GM18505 (cell line): ENCODE measurements at regions not wholly inside any gene's neighbourhood (a gene's known extent, or its start where the extent isn't known, plus 50 kb on each side); places are given as distances from the start of the nearest gene placed in this dataset.

Experiments
- ATAC-seq: cut with Tn5 transposase; IDR thresholded peaks from one replicate; pipeline ENCODE4 v1.9.1; 2021; ENCODE audit not compliant: unreplicated experiment
- POLR2A ChIP-seq: IDR thresholded peaks from 4 replicates; pipeline ENCODE4 v1.6.1; 2011; ENCODE audit warnings: borderline replicate concordance; ENCODE audit not compliant: insufficient read depth, insufficient read length; ENCODE audit errors: extremely low read depth

GRCh38 chr15:58279106-58279505 lies 140.9 kb downstream of the AQP9 start:
- ATAC-seq = no peak

DNA sequence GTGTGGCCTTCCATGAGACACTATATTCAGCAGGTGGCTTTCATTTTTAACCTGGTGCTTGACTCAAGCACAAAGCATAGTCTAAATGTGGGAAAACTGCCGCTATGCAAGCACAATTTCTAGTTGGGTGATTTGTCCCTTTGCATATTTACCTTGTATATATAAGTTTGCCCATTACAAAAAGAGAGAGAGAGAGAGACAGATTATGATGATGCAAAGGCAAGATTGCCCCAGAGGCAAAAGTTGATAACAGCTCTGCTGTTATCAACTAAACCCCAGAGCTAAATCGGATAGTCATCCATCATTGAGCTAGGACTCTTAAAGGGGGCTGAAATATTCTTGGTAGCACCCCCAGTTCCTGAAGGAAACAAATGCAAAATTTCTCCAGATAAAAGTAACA lies 141.5 kb downstream of the AQP9 start:
- no peak for ATAC-seq
- TF ChIP-seq POLR2A = no peak

More at GRCh38 chr15:58279106-58279505, 140.9 kb downstream of the AQP9 start:
- no peak for TF ChIP-seq POLR2A

DNA sequence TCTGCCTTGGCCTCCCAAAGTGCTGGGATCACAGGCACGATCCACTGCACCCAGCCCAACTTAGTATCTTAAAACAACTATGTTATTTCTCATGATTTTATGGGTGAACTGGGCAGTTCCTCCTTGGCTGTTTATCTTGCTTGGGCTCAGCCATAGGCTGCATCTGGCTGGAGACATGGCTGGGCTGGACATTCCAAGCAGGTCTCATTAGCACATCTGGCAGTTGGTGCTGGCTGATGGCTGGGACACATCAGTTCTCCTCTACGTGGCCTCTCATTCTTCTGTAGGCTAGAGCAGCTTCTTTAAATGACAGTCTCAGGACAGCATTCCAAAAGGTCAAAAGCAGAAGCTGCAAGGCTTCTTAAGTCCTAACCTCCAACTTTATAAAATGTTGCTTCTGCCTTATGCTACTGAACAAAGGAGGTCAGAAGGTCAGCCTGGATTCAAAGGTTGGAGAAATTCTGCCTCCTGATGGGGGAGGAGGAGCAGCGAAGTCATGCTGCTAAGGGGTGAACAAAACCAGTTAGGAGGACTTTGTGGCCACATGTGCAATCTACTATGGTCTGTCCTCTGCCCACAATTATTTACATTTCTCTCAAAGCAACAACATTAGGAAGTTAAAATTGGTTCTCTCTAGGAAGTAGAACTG lies 144.0 kb downstream of the AQP9 start:
- no peak for TF ChIP-seq POLR2A

GRCh38 chr15:58283302-58283701 lies 145.1 kb downstream of the AQP9 start:
- no peak for ATAC-seq
- TF ChIP-seq POLR2A = no peak

More for the DNA sequence above, 144.0 kb downstream of the AQP9 start:
- ATAC-seq = no peak

DNA sequence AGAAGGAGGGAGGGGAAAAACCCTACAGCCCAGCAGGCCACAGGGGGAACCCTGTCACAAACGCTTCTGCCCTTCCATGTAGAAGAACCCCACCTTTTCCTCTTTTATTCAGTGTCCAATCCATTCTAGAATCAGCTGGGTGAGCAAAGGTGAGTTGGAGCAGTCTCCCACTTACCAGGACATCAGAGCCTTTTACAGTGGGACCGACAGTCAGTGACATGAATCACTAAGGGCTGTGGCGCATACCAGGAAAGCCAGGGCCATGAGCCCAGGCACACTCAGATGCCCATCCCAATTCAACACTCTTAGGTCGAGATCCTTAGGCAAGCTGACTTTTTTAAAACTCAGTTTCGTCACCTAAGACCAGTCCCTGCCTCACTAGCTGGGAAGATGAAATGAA lies 146.1 kb downstream of the AQP9 start:
- ATAC-seq = no peak
- TF ChIP-seq POLR2A = no peak

- no peak for ATAC-seq
These were observed 146.4 kb upstream of the LIPC start for GRCh38 chr15:58285212-58285920.

DNA sequence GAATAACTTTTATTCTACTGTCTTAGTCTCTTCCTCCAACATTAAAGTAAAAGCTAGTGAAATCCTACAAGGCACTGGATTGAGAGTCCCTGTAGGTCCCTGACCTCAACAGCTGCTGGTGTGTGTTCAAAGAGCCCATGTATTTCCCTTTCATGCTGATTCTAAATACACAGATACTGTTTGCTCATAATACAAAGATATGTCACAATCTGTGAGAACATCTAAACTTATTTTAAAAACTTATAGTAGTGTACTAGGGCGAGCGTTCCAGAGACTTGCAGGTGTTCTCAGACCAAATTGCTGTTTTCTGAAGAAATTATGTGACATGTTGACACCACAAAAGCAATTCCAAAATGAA lies 145.9 kb upstream of the LIPC start:
- no peak for TF ChIP-seq POLR2A
- ATAC-seq = no peak

More at GRCh38 chr15:58285212-58285920, 146.4 kb upstream of the LIPC start:
- no peak for TF ChIP-seq POLR2A

DNA sequence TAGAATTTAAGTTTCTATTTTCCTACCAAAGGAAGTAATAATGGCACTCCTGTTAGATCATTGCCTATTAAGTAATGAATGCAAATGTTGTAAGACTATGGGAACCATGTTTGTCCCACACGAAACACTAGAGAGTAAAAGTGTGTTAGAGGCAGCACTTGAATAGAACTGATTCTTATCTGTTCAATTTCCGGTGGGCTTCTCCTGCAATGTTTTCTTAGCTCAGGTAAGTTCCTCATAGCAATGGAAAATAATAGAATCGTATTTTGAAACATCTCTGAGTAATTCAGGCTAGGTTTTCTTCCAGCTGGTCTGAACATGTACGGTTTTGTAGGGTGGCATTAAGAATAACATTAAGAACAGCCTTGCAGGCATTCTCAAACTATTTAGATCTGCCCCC lies 145.3 kb upstream of the LIPC start:
- no peak for ATAC-seq
- TF ChIP-seq POLR2A = no peak

DNA sequence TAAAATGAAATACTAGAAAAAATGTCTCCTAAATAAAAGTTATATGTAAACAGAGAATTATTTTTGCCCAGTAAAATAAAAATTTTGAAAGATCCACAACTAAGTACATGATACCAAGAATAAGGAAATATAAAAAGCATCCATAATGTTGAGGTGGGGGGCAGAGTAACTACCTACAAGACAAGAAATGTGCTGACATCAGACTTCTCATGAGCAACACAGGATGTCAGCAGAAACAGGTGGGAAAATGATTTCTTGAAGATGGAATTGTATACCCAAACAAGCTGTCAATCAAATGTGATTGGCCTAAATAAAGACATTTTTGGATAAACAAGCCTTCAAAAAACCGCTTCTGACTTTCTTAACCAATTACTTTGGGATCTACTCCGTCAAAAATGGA lies 143.9 kb upstream of the LIPC start:
- ATAC-seq = no peak
- no peak for TF ChIP-seq POLR2A

- no peak for ATAC-seq
- TF ChIP-seq POLR2A = no peak
These were observed 143.2 kb upstream of the LIPC start for GRCh38 chr15:58288592-58288991.

DNA sequence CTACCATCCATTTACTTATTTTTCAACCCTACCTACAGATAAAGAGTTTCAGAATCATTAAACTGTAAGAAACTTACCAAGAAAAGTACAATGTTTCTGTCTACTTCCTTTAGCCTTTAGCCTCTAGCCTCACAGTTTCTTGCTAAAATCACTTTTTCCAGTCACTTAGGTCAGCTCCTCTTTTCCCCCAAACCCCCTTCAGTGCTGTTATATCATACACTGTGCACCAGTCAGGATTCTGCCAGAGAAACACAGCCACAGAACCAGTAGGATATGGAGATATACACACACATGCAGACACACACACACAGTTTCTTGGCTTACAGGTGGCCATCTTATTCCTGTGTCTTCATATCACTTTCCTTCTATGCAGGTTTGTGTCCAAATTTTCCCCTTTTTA lies 139.9 kb upstream of the LIPC start:
- no peak for TF ChIP-seq POLR2A
- ATAC-seq = no peak

DNA sequence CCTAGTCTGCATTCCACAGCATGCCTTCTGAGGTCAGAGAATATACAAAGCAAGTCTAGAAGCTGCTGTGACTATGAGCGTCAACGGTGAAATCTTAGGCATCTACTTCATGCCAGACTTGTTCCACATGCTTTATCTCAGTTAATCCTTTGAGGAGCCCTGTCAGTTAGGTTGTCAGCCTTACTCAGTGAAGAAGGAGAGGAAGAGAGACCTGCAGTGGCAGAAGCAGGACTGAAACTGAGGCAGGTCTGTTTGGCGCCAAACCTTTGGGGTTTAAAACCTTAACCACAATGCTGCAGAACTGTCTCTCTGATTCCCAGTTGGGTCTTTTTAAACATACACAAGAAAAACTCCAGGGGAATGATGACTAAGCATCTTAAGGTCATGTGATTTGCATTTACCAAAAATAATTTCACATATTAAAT lies 139.0 kb upstream of the LIPC start:
- ATAC-seq = no peak
- no peak for TF ChIP-seq POLR2A

DNA sequence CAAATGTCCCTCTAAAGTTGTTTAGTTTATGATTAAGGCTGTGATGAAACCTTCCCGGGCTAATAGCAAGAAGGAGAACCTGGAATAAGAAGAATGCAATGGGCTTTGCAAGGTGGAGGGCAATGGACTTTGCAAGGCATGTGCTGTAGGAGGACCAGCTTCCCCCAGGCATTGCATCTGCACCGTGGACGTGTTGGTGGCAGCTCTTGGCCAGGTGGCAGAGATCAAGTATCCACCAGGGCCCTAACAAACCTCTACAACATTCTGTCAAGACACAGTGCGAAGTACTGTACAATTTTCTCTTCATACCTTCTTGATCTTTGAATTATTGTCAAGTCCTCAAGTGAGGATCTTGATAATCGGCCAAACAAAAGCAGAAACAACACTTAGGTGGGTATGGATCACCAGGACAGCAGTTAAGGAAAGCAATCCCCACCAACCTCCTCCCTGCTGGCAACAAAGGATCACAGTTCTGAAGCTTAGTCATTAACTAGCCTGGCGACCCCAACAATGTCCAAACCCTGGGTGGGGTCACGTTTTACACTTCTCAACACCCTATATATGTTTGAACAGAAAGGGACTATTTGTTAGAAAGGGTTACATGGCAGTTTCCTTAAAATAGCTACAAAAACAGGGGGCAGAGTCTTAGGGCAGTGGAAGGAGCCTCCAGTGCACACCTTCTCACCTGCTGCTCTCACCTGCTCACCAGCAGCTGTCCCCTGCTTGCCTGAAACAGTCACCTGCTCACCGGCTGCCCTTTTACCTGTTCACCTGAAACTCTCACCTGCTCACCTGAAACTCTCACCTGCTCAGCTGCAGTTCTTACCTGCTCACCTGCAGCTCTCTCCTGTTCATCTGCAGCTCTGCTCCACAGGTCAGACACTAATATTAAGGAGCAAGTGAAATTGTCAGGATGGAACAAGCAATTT lies 137.9 kb upstream of the LIPC start:
- no peak for TF ChIP-seq POLR2A

More for the DNA sequence above, 137.9 kb upstream of the LIPC start:
- ATAC-seq = no peak
